Fibroblast of lung (primary cell): ENCODE measurements at regions not wholly inside any gene's neighbourhood (a gene's known extent, or its start where the extent isn't known, plus 50 kb on each side); places are given as distances from the start of the nearest gene placed in this dataset.

Experiments
- DNase-seq, 2 donors: peaks; one replicate each; pipeline versions ENCODE4 v3.0.0 to v3.0.0-alpha.2; 2010; ENCODE audit warnings: low read depth in 2 of 2
- H2AFZ ChIP-seq: 2 replicates; pipeline ENCODE4 v1.5.1; 2012; ENCODE audit warnings: low read length, control low read depth, inconsistent platforms
- H3K27ac ChIP-seq: 2 replicates; pipeline ENCODE4 v1.5.1; 2011; ENCODE audit warnings: low read length, control low read depth; ENCODE audit not compliant: insufficient read depth
- H3K27me3 ChIP-seq: 2 replicates; pipeline ENCODE4 v1.5.1; 2011; ENCODE audit warnings: mild to moderate bottlenecking, low read length; ENCODE audit not compliant: control insufficient read depth, insufficient read depth
- H3K36me3 ChIP-seq: 2 replicates; pipeline ENCODE4 v1.5.1; 2011; ENCODE audit warnings: low read length; ENCODE audit not compliant: control insufficient read depth, insufficient read depth
- H3K4me1 ChIP-seq: 2 replicates; pipeline ENCODE4 v1.5.1; 2011; ENCODE audit warnings: low read length; ENCODE audit not compliant: control insufficient read depth, insufficient read depth; ENCODE audit errors: extremely low read depth
- H3K4me2 ChIP-seq: 2 replicates; pipeline ENCODE4 v1.5.1; 2011; ENCODE audit warnings: low read length, control low read depth; ENCODE audit not compliant: insufficient read depth; ENCODE audit errors: extremely low read depth
- H3K4me3 ChIP-seq, 4 experiments: fragments of 200-600 bp in 1 of 4; sonication (generic) in 1 of 4; replicated peaks in 1 of 4; 2 replicates each; pipeline ENCODE4 v1.5.1; 2011 to 2016; ENCODE audit warnings: low read length in 4 of 4, low read depth in 3 of 4, mild to moderate bottlenecking in 3 of 4, control low read depth in 2 of 4, inconsistent platforms in 1 of 4, mixed read lengths in 1 of 4; ENCODE audit not compliant: insufficient read depth in 1 of 4; ENCODE audit errors: control extremely low read depth in 1 of 4
- H3K79me2 ChIP-seq: 2 replicates; pipeline ENCODE4 v1.5.1; 2012; ENCODE audit warnings: mild to moderate bottlenecking, low read length, inconsistent platforms; ENCODE audit not compliant: control insufficient read depth, insufficient read depth
- H3K9ac ChIP-seq: 2 replicates; pipeline ENCODE4 v1.5.1; 2011; ENCODE audit warnings: mild to moderate bottlenecking, low read length, control low read depth; ENCODE audit not compliant: insufficient read depth
- H3K9me3 ChIP-seq: 2 replicates; pipeline ENCODE4 v1.5.1; 2012; ENCODE audit warnings: low read depth, low read length; ENCODE audit not compliant: control insufficient read depth, insufficient read depth
- H4K20me1 ChIP-seq: 2 replicates; pipeline ENCODE4 v1.5.1; 2011; ENCODE audit warnings: low read length; ENCODE audit not compliant: control insufficient read depth, insufficient read depth; ENCODE audit errors: extremely low read depth
- CTCF ChIP-seq, 2 donors: IDR thresholded peaks in 1 of 2; conservative IDR thresholded peaks in 1 of 2; 1 replicate in 1 of 2; 2 replicates in 1 of 2; pipeline ENCODE4 v1.5.1; 2011 to 2012; ENCODE audit warnings: low read length in 2 of 2, control low read depth in 1 of 2, inconsistent platforms in 1 of 2, low read depth in 1 of 2, mild to moderate bottlenecking in 1 of 2
- EZH2 ChIP-seq: IDR thresholded peaks from 2 replicates; pipeline ENCODE4 v1.5.1; 2012; ENCODE audit warnings: low read length, control low read depth, mild to moderate bottlenecking; ENCODE audit errors: missing control alignments

GRCh38 chr10:130941886-130942285 lies 369.6 kb downstream of the TCERG1L start:
- Histone ChIP-seq H3K9me3 (no peaks in the 10 kb centered on the region), H3K4me1 (no peaks in the 10 kb centered on the region), H3K4me3 (no peak overlapping the region), H3K36me3 (no peaks in the 10 kb centered on the region), H3K4me2 (no peak overlapping the region), H4K20me1 (no peaks in the 10 kb centered on the region), H3K9ac (no peak overlapping the region), H2AFZ (no peak overlapping the region), H3K27ac (no peak overlapping the region), H3K79me2 (no peaks in the 10 kb centered on the region), H3K27me3 (no peaks in the 10 kb centered on the region)
- TF ChIP-seq EZH2 (no peak), CTCF (conservative IDR thresholded peaks at IDR 0.05 in 1 of 2, IDR thresholded peaks at IDR 0.05 in 1 of 2; ENCODE audit: low read depth in 1 of 2, low read length in 2 of 2) (no peak)
- DNase-seq, result no peak

DNA sequence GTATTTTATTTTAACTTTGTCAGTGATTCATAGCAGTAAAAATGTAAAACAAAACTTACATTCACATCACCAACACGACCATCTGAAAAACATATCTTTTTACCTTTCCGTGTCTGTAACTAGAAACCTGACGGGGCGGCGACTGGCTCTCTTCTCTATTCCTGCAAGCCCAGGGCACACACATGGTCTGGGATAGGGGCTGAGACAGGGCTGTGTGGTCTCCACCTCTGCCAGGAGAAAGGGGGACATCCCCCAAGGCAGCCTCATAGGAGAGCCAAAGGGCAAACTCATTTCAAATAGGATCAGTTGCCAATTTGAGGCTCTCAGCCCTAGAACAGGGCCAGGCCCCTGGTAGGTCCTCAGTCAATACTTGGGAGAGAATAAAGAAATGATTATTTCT lies 359.4 kb downstream of the TCERG1L start:
- H3K79me2 ChIP-seq, result no peaks in the 10 kb centered on the region
- no peaks in the 10 kb centered on the region for H3K27me3 ChIP-seq
- H3K9ac ChIP-seq, result no peak overlapping the region
- H3K9me3 ChIP-seq, result no peaks in the 10 kb centered on the region
- H4K20me1 ChIP-seq, result no peaks in the 10 kb centered on the region
- no peak overlapping the region for H3K27ac ChIP-seq
- no peak overlapping the region for H2AFZ ChIP-seq
- no peak overlapping the region for H3K4me2 ChIP-seq
- no peak for DNase-seq
- no peak overlapping the region for H3K4me3 ChIP-seq
- H3K4me1 ChIP-seq, result no peaks in the 10 kb centered on the region
- no peaks in the 10 kb centered on the region for H3K36me3 ChIP-seq
- TF ChIP-seq CTCF (conservative IDR thresholded peaks at IDR 0.05 in 1 of 2, IDR thresholded peaks at IDR 0.05 in 1 of 2; ENCODE audit: low read depth in 1 of 2, low read length in 2 of 2) (no peak), EZH2 (no peak)

DNA sequence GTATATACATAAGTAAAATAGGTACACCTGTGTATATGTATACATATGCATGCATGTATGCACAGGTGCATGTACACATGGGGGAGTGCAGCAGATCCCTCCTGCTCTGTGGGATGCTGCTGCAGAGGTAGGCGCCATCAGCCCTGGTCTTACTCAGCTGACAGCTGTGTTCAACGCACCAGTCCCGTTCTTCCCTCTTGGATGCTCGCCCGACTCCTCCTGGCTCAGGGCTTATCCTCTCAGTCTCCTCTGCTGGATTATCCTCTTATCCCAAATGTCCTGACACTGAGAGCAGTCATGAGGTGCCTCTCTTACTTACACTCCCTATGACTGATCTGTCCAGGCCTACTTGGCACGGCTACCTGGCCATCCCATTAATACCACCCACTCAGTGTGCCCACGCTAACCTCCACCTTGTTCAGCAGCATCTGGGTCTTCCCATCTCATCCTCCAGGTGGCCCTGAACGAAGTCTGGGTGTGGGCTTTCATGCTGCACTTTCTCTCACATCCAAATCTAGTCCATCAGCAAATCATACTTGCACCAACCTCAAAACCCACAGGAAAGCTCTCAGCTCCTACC lies 357.1 kb downstream of the TCERG1L start:
- no peak for TF ChIP-seq EZH2
- TF ChIP-seq CTCF (conservative IDR thresholded peaks at IDR 0.05 in 1 of 2, IDR thresholded peaks at IDR 0.05 in 1 of 2; ENCODE audit: low read depth in 1 of 2, low read length in 2 of 2), result no peak
- H3K4me1 ChIP-seq, result no peaks in the 10 kb centered on the region
- no peaks in the 10 kb centered on the region for H3K27me3 ChIP-seq
- H2AFZ ChIP-seq, result no peak overlapping the region
- H3K27ac ChIP-seq, result no peak overlapping the region
- no peak overlapping the region for H3K4me2 ChIP-seq
- H3K4me3 ChIP-seq, result no peak overlapping the region
- no peaks in the 10 kb centered on the region for H3K9me3 ChIP-seq
- no peaks in the 10 kb centered on the region for H3K36me3 ChIP-seq
- no peak overlapping the region for H3K9ac ChIP-seq
- H4K20me1 ChIP-seq, result no peaks in the 10 kb centered on the region
- DNase-seq, result no peak
- H3K79me2 ChIP-seq, result no peaks in the 10 kb centered on the region
